ENCODE measurements at regions not wholly inside any gene's neighbourhood (a gene's known extent, or its start where the extent isn't known, plus 50 kb on each side); places are given as distances from the start of the nearest gene placed in this dataset.

DNA sequence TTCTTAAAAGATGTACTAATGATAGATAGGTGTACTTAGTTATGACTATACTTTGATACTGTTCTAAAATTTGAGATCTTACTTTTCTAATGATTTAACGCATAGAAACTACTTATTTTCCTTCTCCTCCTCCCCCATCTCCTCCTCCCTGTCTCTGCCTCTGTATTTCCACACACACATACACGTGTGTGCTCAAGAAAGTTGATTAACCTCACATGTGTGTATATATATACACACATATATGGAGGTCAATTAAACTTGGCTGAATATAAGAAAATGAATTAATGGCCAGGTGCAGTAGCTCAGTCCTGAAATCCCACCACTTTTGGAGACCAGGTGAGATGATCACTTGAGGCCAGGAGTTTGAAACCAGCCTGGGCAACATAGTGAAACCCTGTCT is 362.7 kb upstream of the SYT1 start:
- TF ChIP-seq NFRKB (IDR thresholded peaks at IDR 0.05) (no peak), BHLHE40 (IDR thresholded peaks at IDR 0.05; ENCODE audit: borderline replicate concordance) (no peak), FOXA1 (IDR thresholded peaks at IDR 0.05) (no peak), SP1 (IDR thresholded peaks at IDR 0.05) (no peak), L3MBTL2 (conservative IDR thresholded peaks at IDR 0.05) (no peak)

Measured in HEK293T (cell line).